CD4-positive, CD25-positive, alpha-beta regulatory T cell (primary cell): ENCODE measurements at regions not wholly inside any gene's neighbourhood (a gene's known extent, or its start where the extent isn't known, plus 50 kb on each side); places are given as distances from the start of the nearest gene placed in this dataset.

ENCODE experiments used
- ATAC-seq, 2 donors: fragments of 150-1000 bp; cut with Tn5 transposase; one replicate each; pipeline ENCODE4 v1.10.0; 2021; ENCODE audit warnings: low read depth in 2 of 2, moderate number of reproducible peaks in 2 of 2, moderate library complexity in 1 of 2
- DNase-seq, 3 donors: peaks; one replicate each; pipeline versions ENCODE4 v3.0.0 to v3.0.0-alpha.2; 2012 to 2022; ENCODE audit warnings: mixed read lengths in 1 of 3
- H3K27ac ChIP-seq: one replicate; pipeline ENCODE4 v1.7.0; 2013; ENCODE audit warnings: mild to moderate bottlenecking, low read length; ENCODE audit not compliant: insufficient read depth, poor library complexity, severe bottlenecking
- H3K27me3 ChIP-seq: one replicate; pipeline ENCODE4 v1.7.0; 2013; ENCODE audit warnings: low read length; ENCODE audit not compliant: control insufficient read depth, insufficient read depth
- H3K36me3 ChIP-seq: one replicate; pipeline ENCODE4 v1.7.0; 2013; ENCODE audit warnings: mild to moderate bottlenecking, low read length, moderate library complexity; ENCODE audit not compliant: control insufficient read depth, insufficient read depth
- H3K4me1 ChIP-seq: 2 replicates; pipeline ENCODE4 v1.7.0; 2013; ENCODE audit warnings: mild to moderate bottlenecking, low read length; ENCODE audit not compliant: insufficient read depth, control insufficient read depth, poor library complexity, severe bottlenecking
- H3K4me3 ChIP-seq: one replicate; pipeline ENCODE4 v1.7.0; 2013; ENCODE audit warnings: low read depth, mild to moderate bottlenecking, low read length, moderate library complexity
- H3K9me3 ChIP-seq, 2 experiments: 1 replicate in 1 of 2; 2 replicates in 1 of 2; pipeline ENCODE4 v1.7.0; 2013; ENCODE audit warnings: low read length in 2 of 2, mild to moderate bottlenecking in 1 of 2, moderate library complexity in 1 of 2; ENCODE audit not compliant: control insufficient read depth in 2 of 2
- H3K27ac Mint-ChIP-seq, 3 donors: one replicate each; pipeline ENCODE4 v1.8.0; 2020 to 2022; ENCODE audit warnings: mild to moderate bottlenecking in 3 of 3, mixed read lengths in 3 of 3, moderate library complexity in 2 of 3
- H3K27me3 Mint-ChIP-seq: one replicate; pipeline ENCODE4 v1.8.0; 2022; ENCODE audit warnings: mild to moderate bottlenecking, mixed read lengths
- H3K36me3 Mint-ChIP-seq: one replicate; pipeline ENCODE4 v1.8.0; 2020; ENCODE audit warnings: mixed read lengths
- H3K4me1 Mint-ChIP-seq, 4 donors: one replicate each; pipeline ENCODE4 v1.8.0; 2020 to 2022; ENCODE audit warnings: mixed read lengths in 4 of 4, mild to moderate bottlenecking in 1 of 4
- H3K4me3 Mint-ChIP-seq, 4 donors: one replicate each; pipeline ENCODE4 v1.8.0; 2020 to 2022; ENCODE audit warnings: mild to moderate bottlenecking in 4 of 4, mixed read lengths in 4 of 4, moderate library complexity in 3 of 4
- H3K9me3 Mint-ChIP-seq, 7 donors: one replicate each; pipeline ENCODE4 v1.8.0; 2020 to 2022; ENCODE audit warnings: mixed read lengths in 7 of 7, mild to moderate bottlenecking in 3 of 7, moderate library complexity in 2 of 7

- no peak for ATAC-seq
- H3K27me3 ChIP-seq: peaks cover 3% of the 10 kb centered on the region
- H3K27me3 Mint-ChIP-seq: peaks cover 5% of the 10 kb centered on the region
Observed at GRCh38 chr6:21414065-21414464, 179.5 kb upstream of the SOX4 start.

DNA sequence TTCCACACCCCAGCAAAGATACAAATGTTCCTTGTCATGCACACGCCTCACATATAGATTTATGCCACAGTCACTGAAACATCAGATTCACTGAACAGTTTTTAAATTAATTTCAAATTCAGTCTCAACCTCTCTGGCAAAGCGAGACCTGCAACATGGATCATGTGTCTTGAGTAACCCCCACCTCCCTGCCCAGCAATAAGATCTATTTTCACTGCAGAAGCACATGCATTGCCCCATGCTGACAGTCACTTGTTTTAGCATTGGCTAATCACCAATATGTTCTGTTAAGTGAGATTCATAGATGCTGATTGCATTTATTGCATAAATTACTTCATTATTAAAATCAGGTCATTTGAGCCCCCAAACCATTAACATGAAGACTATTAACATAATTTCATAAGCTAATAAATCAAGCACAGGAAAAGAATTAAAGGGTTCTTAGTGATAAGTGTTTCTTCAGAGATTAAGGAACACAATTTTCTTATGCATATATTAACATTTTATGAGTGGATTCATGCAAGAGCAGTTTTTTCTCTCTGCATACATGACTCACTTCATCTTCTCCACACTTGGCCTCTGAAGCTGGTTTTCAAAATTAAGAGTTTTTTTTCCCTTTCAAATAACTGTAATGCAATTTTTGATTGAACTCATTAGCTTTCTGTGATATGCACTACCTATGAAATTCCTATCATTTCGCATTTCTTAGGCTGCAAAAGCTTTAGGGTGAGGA is 173.2 kb upstream of the SOX4 start:
- no peaks in the 10 kb centered on the region for H3K9me3 ChIP-seq
- Mint-ChIP-seq H3K4me3 (no peak overlapping the region), H3K9me3 (peaks cover 0 to 8% (median 0%) of the 10 kb centered on the region in 7 donors), H3K27ac (no peak overlapping the region), H3K4me1 (no peaks in the 10 kb centered on the region), H3K27me3 (peaks cover 11% of the 10 kb centered on the region), H3K36me3 (no peaks in the 10 kb centered on the region)
- H3K27ac ChIP-seq: no peak overlapping the region
- H3K36me3 ChIP-seq: no peaks in the 10 kb centered on the region
- H3K4me1 ChIP-seq: no peaks in the 10 kb centered on the region
- DNase-seq (no peak), ATAC-seq (no peak)
- H3K27me3 ChIP-seq: peaks cover 3% of the 10 kb centered on the region
- H3K4me3 ChIP-seq: no peak overlapping the region

More at GRCh38 chr6:21414065-21414464, 179.5 kb upstream of the SOX4 start:
- H3K27ac Mint-ChIP-seq: no peak overlapping the region
- Histone ChIP-seq H3K27ac (no peak overlapping the region), H3K4me1 (no peaks in the 10 kb centered on the region), H3K4me3 (no peak overlapping the region), H3K9me3 (no peaks in the 10 kb centered on the region), H3K36me3 (no peaks in the 10 kb centered on the region)
- DNase-seq: no peak
- peaks cover 0 to 10% (median 4%) of the 10 kb centered on the region in 7 donors for H3K9me3 Mint-ChIP-seq
- no peak overlapping the region for H3K4me3 Mint-ChIP-seq
- no peaks in the 10 kb centered on the region for H3K4me1 Mint-ChIP-seq
- H3K36me3 Mint-ChIP-seq: no peaks in the 10 kb centered on the region

GRCh38 chr6:21420926-21421325 is 172.6 kb upstream of the SOX4 start:
- Mint-ChIP-seq H3K36me3 (no peaks in the 10 kb centered on the region), H3K27me3 (peaks cover 11% of the 10 kb centered on the region), H3K27ac (no peak overlapping the region), H3K4me3 (no peak overlapping the region), H3K9me3 (peaks cover 0 to 8% (median 0%) of the 10 kb centered on the region in 7 donors), H3K4me1 (no peaks in the 10 kb centered on the region)
- Histone ChIP-seq H3K4me1 (no peaks in the 10 kb centered on the region), H3K36me3 (no peaks in the 10 kb centered on the region), H3K4me3 (no peak overlapping the region), H3K27me3 (peaks cover 3% of the 10 kb centered on the region), H3K27ac (no peak overlapping the region), H3K9me3 (no peaks in the 10 kb centered on the region)
- DNase-seq (no peak), ATAC-seq (no peak)

DNA sequence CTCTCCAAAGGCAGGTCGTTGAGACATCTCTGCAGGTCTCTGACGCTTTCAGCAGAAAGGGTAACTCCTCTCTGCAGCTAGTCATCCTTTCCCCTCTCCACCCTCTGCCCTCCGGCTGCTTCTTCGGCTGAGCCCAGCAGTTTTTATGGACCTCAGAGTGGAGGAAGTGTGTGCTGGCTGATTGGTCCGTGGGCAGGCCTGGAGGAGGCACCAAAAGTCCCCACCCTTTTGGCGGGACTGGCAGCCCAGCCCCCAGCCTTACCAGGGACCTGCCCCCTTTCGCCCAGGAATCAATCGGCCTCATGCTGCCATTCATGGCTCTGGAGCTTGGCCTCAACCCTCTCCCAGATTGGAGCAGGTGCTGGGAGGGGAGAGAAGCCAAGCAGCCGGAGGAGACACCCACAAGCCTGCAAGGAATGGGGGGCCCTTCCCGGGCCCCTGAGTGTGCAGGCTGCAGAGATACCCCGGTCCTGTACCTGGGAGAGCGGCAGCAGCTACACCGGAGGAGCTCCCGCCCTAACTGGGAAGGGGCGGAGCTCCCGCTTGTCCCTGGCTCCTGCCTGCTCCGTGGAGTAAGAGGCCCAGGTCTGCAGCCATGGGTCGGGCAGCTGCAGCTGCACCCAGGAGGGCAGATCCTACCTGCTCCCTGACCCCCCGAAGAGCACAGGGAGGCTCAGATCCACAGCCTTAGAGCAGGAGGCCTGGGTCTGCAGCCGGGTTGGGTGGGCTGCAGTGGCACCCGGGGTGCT is 170.3 kb upstream of the SOX4 start:
- no peaks in the 10 kb centered on the region for H3K4me1 ChIP-seq
- H3K36me3 ChIP-seq: no peaks in the 10 kb centered on the region
- H3K36me3 Mint-ChIP-seq: no peaks in the 10 kb centered on the region
- no peak overlapping the region for H3K4me3 Mint-ChIP-seq
- H3K27me3 ChIP-seq: peaks cover 3% of the 10 kb centered on the region
- ATAC-seq (no peak), DNase-seq (no peak)
- no peaks in the 10 kb centered on the region for H3K4me1 Mint-ChIP-seq
- H3K27ac Mint-ChIP-seq: no peak overlapping the region
- peaks cover 16% of the 10 kb centered on the region for H3K27me3 Mint-ChIP-seq
- H3K9me3 ChIP-seq: no peaks in the 10 kb centered on the region
- H3K27ac ChIP-seq: no peak overlapping the region
- peaks cover 0 to 6% (median 2%) of the 10 kb centered on the region in 7 donors for H3K9me3 Mint-ChIP-seq
- H3K4me3 ChIP-seq: no peak overlapping the region

DNA sequence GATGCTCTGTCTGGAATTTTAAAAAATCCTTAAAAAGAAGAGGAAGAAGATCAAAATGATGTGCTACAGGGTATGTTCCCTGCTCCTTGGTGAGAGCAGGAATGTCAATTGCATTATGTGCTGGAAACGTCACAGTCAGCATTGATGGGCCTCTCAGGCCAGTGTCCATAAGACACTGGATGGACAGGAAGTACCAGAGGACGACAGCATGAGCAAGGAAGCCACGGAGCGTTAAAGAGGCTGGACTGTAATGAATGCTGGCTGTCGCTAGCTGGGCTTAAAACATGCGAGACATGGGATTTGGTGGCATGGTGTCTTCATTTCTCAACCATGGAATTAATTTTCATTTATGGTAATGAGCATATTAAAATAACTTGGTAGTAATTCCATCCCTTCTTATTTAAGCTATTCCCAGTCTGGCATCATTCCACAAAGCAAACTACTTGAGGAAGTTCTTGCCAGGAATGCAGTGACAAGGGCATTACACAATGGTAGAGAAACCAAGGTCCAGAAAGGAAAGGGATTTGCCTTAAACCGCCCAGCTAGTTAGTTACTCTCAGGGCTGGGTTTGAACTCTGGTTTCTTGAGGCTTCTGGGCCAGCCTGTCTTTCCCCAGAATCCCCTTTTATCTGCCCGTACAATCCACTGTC is 166.6 kb upstream of the SOX4 start:
- H3K4me1 Mint-ChIP-seq: no peaks in the 10 kb centered on the region
- peaks cover 3% of the 10 kb centered on the region for H3K27me3 ChIP-seq
- H3K9me3 ChIP-seq: no peaks in the 10 kb centered on the region
- DNase-seq (no peak), ATAC-seq (no peak)
- H3K27me3 Mint-ChIP-seq: peaks cover 10% of the 10 kb centered on the region
- H3K4me1 ChIP-seq: no peaks in the 10 kb centered on the region
- H3K27ac ChIP-seq: no peak overlapping the region
- no peak overlapping the region for H3K4me3 ChIP-seq
- peaks cover 0 to 4% (median 2%) of the 10 kb centered on the region in 7 donors for H3K9me3 Mint-ChIP-seq
- no peaks in the 10 kb centered on the region for H3K36me3 ChIP-seq
- no peak overlapping the region for H3K27ac Mint-ChIP-seq
- H3K36me3 Mint-ChIP-seq: no peaks in the 10 kb centered on the region
- no peak overlapping the region for H3K4me3 Mint-ChIP-seq

DNA sequence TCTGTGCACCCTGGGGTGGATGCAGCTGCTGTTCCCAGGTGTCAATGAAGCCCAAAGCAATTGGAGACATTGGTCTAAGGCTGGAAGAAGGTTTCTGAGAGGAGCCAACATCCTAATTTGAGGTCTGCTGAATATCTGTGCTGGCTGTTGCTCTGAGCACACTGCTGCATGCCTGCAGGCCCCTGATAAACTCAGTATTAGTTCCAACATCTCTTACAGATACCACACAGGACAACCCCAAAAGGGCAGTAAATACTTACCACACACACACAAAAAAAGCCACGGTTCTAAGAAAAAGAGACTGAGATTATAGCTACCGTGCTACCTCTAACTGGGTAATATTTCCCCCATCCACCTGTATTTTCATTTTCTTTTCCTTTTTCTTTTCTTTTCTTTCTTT is 164.3 kb upstream of the SOX4 start:
- ATAC-seq (no peak), DNase-seq (no peak)
- Histone ChIP-seq H3K36me3 (no peaks in the 10 kb centered on the region), H3K4me1 (no peaks in the 10 kb centered on the region), H3K4me3 (no peak overlapping the region), H3K27ac (no peak overlapping the region), H3K27me3 (no peaks in the 10 kb centered on the region), H3K9me3 (no peaks in the 10 kb centered on the region)
- peaks cover 0 to 3% (median 0%) of the 10 kb centered on the region in 7 donors for H3K9me3 Mint-ChIP-seq
- H3K27me3 Mint-ChIP-seq: peaks cover 15% of the 10 kb centered on the region
- no peaks in the 10 kb centered on the region for H3K4me1 Mint-ChIP-seq
- H3K36me3 Mint-ChIP-seq: no peaks in the 10 kb centered on the region
- no peak overlapping the region for H3K4me3 Mint-ChIP-seq
- no peak overlapping the region for H3K27ac Mint-ChIP-seq

DNA sequence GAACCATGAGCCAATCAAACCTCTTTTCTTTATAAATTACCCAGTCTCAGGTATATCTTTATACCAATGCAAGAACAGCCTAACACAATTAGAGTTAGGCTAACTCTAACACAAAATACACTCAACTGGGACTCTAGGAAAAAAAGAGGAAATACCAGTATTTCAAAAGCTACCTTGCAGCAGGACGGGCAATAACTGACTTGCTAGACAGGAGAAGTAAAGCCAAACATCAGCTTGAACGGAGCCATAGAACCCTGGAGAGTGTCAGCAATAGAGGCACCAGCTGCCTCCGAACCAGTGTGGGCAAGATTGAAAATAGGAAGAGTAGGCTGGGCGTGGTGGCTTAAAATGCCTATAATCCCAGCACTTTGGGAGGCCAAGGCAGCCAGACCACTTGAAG is 162.0 kb upstream of the SOX4 start:
- H3K27me3 ChIP-seq: no peaks in the 10 kb centered on the region
- H3K36me3 ChIP-seq: no peaks in the 10 kb centered on the region
- H3K4me1 Mint-ChIP-seq: peaks cover 0 to 3% (median 0%) of the 10 kb centered on the region in 4 donors
- peaks cover 0 to 3% (median 0%) of the 10 kb centered on the region in 7 donors for H3K9me3 Mint-ChIP-seq
- no peak overlapping the region for H3K4me3 ChIP-seq
- H3K27ac Mint-ChIP-seq: no peak overlapping the region
- no peak for DNase-seq
- ATAC-seq: no peak
- H3K36me3 Mint-ChIP-seq: no peaks in the 10 kb centered on the region
- no peak overlapping the region for H3K4me3 Mint-ChIP-seq
- H3K4me1 ChIP-seq: no peaks in the 10 kb centered on the region
- no peak overlapping the region for H3K27ac ChIP-seq
- no peaks in the 10 kb centered on the region for H3K9me3 ChIP-seq
- H3K27me3 Mint-ChIP-seq: peaks cover 15% of the 10 kb centered on the region
